Renal cortical epithelial cell (primary cell): ENCODE measurements at regions not wholly inside any gene's neighbourhood (a gene's known extent, or its start where the extent isn't known, plus 50 kb on each side); places are given as distances from the start of the nearest gene placed in this dataset.

Experiments used
- DNase-seq: peaks from one replicate; pipeline ENCODE4 v3.0.0-alpha.2; 2011; ENCODE audit warnings: low read depth

DNA sequence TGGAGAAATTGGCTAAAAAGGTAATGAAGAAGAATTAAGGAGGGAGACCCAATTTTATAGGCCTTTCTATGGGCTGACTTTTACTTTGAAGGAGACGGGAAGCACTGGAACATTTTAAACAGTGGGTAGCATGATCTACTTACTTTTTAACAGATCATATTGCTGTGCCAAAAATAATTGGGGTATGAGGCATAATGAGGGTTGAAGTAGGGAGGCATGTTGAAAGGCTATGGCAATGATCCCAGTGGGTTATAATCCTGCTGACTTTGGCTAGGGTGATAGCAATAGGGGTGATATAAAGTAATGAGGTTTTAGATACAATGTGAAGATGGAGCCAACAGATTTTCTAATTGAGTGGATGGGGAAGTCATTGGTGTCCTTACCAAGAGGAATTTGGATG is 73.2 kb downstream of the GPR37 start:
- DNase-seq = no peak

DNA sequence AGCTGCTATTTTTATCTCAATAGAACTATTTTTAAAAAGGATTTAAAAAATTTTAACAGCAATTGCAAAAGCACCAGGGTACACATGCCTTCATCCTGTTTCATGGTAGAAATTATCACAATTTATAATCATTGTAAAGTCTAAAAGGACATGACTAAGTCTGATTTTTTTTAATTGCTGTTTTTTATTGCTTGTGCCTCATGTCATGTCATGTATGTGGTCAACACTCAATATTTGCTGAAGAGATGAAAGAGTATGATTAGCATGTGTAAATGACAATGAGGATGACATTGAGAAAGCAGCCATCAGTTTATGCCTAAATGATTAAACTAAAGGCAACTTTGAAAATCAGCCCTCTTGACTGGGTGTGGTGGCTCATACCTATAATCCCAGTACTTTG is 74.8 kb downstream of the GPR37 start:
- DNase-seq = no peak

DNA sequence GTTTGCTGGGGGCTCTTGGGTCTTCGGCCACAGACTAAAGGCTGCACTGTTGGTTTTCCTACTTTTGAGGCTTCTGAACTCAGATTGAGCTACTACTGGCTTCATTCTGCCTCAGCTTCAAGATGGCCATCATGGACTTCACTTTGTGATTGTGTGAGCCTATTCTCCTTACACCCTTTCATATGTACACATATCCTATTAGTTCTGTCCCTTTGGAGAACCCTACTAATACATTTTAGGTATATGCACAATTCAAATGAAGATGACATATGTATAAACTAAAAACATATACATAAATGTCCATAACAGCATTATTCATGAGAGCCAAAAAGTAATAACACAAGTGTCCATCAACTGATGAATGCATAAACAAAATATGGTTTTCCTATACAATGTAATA is 75.7 kb downstream of the GPR37 start:
- no peak for DNase-seq

DNA sequence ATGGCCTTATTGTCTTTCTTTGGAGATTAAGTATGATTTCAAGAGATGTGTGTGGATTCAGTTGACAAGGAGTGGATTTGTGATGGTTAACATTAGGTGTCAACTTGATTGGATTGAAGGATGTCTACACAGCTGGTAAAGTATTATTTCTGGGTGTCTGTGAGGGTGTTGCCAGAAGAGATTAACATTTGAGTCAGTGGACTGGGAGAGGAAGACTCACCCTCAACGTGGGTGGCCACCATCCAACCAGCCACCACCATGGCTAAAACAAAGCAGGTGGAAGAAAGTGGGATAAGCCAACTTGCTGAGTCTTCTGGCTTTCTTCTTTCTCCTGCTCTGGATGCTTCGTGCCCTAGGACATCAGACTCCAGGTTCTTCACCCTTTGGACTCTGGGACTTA is 76.1 kb downstream of the GPR37 start:
- DNase-seq = no peak

DNA sequence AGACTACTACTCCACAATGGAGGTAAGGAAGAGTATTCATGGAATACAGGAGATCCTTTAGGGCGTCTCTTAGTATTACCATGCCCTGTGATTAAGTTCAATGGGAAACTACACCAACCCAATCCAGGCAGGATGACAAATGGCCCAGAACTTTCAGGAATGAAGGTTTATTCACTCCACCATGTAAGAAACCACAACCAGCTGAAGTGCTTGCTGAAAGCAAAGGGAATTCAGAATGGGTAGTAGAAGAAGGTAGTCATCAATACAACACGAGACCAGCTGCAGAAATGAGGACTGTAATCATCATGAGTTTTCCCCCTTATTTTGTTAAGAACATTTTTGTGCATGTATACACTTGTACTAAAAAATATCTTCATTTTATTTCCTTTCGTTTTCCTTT is 76.6 kb downstream of the GPR37 start:
- DNase-seq = peak; percentile 40

DNA sequence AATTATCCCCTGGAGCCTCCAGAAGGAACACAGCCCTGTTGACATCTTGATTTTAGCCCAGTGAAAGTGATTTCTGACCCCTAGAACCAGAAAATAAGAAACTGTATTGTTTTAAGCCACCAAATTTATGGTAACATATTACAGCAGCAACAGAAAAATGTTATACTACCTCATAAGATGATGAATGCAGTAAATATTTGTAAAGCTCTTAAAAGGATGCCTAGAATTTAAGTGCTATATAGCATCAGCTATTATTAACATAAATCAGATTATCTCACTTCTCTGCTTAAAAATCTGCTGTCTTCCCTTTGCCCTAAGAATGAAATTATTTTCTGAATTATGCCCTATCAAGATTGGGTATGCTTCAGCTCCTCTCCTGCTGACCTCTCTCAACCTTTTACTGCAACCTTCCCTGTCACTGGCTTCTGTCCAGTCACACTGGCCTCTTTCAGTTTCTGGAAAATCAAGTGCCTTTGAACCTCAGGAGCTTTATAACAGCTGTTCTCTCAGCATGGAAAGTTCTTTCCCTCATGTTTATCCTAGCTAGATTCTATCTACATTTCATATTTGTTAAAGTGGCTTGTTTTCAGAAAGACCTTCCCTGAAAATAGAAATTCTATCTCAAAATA is 78.9 kb downstream of the GPR37 start:
- no peak for DNase-seq

DNA sequence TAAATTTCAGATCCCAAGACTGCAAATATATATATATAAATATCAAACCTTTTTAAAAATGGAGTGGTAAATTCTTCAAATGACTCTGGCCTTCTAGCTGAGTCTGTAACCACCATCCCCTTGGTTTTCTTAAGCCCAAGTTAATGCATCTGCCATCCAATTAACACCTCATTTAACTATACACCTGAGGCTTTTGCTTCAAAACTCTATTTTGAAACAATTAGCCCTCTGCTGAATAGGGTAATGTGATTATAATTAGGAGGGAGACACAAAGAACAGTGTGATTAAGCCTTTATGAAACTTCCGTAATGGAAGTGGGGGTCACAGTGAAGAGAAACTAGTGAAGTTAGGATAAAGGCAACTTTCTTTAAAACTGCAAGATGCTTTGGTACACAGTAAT is 83.6 kb downstream of the GPR37 start:
- no peak for DNase-seq

DNA sequence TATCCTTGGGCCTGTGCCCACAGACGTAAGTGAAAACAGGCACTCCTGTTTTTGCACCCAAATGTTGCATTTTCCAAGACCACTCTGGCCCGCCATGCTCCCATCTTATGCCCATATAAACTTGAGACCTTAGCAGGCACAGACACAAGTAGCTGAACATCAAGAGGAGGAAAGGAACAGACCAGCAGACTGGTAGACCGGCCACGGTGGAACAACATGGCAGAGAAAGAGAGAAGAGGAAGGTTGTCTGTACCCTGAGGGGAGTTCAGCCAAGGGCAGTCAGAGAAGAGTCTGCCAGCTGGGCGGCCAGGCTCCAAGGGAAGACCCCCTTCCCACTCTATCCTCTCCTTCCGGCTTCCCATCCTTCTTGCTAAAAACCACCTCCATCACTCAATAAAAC is 85.3 kb downstream of the GPR37 start:
- no peak for DNase-seq

DNA sequence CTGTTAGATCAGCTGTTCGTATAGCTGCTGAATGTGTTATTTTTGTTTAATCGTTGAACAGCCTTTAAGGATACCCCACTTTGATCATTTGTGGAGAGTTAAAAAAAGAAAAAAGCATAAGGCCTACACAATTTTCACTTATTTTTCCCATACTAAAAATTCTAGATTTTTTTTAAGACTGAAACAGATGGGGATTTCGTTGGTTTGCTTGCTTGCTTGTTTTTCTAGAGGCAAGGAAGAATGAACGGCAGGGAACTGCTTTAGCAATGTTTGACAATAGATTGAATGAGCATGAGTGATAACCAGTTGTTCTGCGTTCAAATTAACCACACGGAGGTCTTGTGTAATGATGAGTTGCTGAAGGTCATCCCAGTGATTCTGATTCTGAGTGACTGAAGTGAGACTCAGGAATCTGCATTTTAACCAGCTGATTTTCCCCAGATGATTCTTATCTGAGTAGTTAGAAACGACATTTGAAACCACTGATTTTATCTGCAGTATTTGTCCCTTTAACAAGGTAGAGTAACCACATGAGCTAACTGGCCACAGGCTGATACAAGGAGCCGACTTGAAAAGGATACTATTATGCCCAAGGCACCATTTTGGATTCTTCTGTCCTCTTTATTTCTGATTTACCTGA is 85.9 kb downstream of the GPR37 start:
- DNase-seq = no peak

DNA sequence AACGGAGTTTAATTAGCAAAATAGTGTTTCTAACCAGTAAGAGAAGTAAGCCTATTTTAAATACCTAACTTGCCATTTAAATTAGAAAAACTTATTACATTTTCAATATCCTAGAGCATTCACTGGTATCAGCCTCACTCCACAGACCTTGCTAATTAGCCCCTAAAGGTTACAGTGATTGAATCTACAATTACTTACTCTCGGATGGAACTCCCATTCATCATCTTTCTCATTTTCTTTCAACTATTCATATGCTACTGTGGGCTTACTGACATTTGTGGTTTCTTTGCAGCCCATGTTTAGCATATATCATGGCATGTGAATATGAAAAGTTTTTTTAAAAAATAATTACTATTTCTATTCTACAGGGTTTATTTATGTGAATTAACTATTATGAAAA is 86.4 kb downstream of the GPR37 start:
- DNase-seq = no peak

DNA sequence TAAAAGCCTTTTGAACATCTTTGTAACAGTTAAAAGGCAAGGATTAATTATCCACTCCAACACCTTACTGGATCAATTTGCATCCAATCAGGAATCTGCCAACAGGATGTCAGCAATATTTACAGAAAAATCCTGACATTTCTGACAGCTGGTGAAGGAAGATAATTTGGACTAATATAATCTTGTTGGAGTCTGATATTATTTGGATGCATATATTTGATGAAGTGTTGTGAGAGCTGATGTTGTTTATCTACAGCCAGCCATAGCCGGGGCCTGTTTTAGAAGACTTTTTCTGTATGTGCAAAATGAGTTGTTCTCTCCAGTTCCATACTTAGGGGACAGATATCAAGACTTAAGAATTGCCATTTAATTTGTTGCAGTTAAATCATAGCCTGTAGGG is 91.1 kb downstream of the GPR37 start:
- DNase-seq = no peak

DNA sequence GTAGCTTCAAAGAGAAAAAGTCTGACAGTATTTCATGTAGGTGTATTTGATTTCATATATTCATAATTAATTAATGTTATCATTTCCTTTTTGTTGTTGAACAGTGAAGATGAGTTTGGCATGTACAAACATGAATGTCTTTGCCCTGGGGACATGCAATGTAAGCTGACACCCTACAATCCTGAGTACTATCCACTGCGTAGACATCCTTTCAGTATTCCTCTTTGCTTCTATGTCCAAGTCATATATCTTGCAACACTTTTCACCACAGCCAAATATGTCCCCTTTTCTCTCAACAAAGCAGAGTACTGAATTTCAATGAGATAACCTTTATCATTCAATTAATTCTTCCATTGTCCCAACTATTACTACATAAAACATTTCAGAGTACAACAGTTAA is 93.6 kb downstream of the GPR37 start:
- no peak for DNase-seq

DNA sequence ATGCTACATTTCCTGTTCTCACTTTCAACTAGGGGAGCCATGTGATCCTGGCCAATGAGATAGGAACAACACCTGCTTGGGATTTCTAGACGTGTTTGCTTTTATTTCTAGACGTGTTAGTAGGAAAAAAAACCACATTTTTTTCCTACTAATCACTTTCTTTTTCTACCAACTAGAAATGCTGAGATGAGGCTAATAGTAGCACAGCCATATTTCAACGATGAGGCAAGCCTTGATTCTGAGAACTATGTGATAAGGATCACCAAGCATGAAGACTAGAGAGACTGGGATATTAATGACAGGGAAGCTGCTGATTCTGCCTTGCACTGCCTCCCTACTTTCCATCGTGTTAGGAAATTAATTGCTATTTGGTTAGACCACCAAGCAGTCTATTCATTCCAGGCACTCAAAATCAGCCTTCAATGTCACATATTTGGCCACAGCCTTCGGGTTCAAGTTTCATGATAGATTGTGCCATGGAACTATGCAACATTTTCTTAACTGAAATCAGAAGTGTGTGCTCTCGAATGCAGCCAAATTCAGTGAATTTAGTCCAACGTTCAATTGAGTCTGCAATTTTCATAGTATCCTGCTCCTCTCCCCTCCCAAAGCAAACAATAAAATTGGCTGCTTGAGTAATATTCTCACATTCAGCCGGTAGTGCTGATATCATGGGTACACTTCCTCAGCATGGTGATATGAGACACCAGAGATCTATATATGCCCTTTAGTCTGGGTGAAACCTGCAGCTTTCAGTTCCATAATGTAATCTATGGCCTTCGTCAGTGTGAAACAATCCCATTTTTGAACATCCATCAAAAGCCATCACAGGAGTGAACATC is 98.1 kb downstream of the GPR37 start:
- peak; percentile 30 for DNase-seq

DNA sequence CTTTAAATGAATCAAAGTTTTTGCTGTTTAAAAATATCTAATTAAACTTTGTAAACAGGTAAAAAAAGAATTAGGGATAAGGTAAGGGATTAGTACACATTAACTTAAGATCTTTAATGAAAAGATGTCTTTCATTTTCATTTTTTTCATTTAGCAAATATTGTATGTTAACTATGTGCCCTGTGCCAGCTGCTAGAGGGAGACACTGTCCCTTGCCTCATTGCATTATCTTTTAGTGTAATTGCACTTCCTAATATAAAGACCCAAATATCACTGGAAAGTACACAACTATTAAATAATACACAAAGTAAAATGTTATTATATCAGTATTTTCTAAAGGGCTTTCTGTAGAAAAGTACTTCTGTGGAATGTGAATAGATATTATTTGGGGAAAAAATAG is 102.7 kb downstream of the GPR37 start:
- no peak for DNase-seq

DNA sequence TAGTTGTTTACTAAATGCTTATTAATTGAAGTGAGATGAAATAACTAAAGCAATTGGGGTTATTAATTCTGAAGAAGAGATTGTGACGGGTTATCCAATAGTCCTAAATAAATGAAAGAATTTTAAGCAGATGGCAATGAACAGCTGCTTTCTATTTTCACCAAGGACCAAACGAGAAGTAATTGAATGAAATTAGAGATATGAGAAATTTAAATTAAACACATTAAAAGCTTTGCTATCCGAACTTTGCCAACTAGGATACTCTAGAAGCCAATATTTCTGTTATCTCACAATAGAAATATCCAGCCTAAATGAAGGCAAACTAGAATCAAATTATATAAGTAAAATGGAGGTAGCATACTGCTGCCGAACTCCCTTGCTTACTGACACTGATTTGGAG is 103.2 kb downstream of the GPR37 start:
- no peak for DNase-seq

DNA sequence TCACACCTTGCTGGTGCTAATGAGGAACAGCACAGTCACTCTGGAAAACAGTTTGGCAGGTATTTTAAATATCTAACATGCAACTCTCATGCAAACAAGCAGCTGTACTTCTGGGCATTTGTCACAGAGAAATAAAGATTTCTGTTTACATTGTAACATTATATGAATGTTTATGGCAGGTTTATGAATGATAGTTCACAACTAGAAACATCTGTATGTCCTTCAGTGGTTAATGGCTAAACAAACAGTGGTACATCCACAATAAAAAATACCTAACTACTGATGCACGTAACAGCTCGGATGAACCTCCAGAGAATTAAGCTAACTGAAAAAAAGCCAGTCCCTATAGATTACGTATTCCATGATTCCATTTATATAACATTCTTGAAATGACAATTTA is 109.6 kb downstream of the GPR37 start:
- DNase-seq = no peak

DNA sequence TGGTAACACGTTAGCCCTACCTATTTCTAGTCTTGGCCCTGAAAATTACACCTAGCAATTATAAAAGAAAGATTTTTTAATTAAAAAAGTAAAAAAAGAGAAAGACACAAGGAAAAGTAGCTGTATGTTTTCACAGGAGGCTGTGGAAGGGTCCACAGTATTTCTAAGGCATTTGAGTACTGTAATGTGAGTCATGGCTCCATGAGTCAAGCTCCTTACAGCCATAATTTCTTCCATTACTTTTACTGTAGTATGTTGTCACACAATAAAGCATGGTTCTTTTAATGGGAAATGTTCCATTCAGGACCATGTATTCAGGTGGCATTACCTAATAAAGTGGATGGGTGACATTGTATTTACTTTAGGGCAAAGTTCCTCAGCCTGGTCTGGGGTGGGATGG is 113.4 kb downstream of the GPR37 start:
- DNase-seq = no peak

DNA sequence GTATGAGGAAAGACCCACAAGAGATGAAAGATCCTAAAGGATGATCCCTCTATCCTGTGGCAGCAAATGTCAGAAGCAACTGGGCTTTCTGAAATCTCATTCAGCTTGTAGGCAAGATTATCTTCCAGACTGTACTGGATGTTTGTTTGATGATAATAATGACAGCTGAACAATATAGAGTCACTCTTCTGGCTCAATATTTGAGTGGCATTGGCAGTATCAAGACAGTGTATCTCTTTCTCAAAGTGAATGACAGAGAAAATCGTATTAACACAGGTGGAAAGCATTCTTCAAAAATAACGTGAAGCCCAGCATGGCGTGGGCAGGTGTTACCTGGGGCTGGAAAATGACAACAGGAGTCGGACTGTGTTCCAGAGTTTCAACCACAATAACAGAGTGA is 114.5 kb downstream of the GPR37 start:
- no peak for DNase-seq

DNA sequence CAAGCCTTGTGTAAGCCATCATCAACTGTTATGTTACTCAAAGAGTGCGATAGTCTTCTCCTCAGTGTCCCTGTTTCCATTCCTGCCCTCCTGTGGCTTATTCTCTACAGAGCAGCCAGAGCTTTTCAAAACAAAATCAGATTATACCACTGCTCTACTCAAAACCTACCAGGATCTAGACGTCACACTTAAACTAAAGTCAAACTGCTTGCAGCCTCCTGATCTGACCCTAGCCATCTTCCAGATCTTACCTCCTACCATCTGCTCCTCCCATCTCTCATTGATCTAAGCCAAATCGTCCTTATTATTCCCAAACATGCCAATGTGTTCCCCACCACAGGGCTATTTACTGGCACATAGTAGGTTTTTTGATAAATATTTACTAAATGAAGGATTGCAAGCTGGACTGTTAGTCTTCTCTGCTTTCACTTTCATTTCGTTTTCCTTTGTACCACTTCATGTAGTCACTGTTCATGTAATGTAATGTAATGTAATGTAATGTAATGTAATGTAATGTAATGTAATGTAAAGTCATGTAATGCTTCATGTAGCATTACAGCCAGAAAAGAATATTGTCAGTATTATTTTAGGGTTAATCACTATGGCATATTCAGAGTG is 116.1 kb downstream of the GPR37 start:
- no peak for DNase-seq

DNA sequence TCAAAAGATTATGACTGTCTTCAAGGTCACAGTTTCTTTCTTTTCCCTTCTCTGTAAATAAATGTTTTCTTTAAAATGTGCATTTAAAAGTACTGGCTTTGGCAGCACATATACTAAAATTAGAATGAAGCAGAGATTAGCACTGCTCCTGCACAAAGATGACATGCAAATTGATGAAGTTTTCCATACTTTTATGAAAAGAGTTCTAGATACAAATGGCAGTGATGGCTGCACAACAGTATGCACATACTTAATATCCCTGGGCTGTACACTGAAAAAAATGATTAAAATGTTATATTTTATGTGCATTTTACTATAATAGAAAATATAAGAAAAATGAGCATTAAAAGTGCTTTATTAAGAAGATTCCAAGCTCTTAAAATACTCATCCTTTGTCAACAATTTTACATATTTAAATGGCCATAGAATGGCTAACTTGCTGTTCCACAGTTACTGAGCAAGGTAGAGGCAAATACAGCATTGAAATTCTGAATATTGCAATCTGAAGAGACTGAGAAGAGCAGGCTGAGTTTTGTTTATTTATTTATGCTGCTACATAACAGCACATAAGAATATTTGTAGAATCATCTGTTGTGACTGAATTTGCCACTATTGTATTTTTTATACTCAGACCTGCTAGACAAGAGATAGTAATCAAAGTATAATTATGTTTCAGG is 117.8 kb downstream of the GPR37 start:
- no peak for DNase-seq

DNA sequence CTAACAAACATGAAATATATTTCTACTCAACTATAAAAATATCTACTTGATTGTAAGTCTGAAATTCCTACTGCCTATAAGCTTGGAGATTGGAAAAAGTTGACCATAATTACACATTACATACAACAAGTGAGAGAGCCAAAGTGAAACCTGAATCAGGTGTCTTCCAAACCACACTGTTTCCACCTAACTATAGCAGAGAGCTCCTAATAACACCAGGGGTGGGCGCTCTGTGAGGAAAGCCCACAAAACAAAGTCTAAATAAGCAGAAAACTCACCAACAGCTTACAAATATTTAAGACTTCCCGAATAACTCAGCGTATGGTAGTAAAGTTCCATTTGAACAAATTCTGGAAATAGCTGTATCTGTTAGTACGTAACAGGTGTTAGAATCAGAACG is 119.9 kb downstream of the GPR37 start:
- DNase-seq = no peak

DNA sequence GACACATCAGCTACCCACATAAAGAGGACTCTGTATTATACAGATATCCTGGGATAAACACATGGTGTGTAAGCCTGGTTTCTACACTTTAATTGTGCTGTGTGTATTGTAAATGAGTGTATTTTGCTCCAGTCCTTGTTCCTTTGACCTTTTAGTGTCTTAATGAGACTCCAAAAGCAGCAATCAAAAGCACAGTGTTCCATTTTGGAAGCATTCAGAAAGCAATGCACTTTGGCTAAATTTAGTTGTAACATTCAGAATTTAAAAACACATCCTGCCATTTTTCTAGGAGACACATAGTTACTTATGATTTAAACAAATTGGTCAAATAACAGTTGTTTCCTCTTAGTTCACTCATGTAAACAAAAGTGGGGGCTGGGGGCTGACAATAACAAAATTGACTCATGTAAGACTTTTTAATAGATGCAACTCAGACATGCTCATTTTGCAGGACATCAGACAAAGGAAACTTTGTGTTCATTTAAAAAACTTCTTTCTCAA is 122.2 kb downstream of the GPR37 start:
- no peak for DNase-seq
